Kidney glomerular epithelial cell (primary cell): ENCODE measurements at regions not wholly inside any gene's neighbourhood (a gene's known extent, or its start where the extent isn't known, plus 50 kb on each side); places are given as distances from the start of the nearest gene placed in this dataset.
"Not testable (repeated sequence)": the region's sequence is repeated elsewhere in the genome, so short reads cannot be mapped to it uniquely, and the experiment has no call there.

Experiments
- DNase-seq: peaks from one replicate; lab custom pipeline; 2025; lab: John Stamatoyannopoulos, UW

DNA sequence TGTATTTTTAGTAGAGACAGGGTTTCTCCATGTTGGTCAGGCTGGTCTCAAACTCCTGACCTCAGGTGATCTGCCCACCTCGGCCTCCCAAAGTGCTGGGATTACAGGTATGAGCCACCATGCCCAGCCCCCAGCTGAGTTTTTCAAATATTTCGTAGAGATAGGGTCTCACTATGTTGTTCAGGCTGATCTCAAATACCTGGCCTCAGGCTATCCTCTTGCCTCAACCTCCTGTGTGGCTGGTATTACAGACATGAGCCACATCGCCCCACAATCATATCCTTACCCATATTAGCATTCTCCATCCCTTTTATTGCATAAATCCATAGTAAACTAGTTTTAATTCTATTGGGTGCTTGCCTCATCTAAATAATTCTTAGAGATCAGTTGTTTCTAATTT, 157.6 kb upstream of the HEY2 start:
- not testable (repeated sequence) for DNase-seq

DNA sequence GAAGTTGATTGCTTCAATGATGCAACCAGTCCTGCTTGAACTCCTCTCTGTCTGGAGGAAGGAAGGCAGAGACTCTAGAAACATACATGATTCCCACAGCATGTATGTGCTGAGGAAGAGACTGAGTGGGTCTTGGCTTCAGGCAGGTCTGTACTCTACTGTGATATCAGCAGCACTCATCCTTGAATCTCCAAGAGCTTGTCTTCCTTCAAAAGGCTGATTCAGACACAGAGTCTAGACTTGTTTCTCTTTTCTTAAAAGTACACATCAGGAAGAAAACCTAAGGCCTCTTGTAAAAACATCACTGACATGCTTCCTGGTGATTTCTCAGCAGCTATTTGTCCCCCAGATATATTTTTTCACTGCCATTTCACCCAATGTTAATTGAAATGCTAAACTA, 155.7 kb upstream of the HEY2 start:
- no peak for DNase-seq

DNA sequence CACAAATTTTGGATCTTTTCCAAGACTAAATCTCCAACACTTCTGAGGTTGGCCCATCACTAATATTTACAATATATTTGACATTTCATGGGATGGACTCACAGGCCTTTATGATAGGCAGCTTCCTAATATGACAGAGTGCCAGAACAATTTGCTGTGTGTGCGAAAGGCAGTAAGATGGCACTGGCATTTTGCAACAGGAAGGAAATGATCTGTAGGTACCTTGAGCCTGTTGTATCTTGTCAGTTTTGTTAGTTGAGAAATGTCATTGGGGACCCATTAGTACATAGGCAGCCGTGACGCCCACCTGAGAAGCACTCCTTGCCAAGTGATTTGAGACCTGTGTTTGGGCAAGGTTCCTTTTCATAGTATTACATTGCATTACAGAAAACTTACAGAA, 153.4 kb upstream of the HEY2 start:
- DNase-seq: peak; percentile 9

DNA sequence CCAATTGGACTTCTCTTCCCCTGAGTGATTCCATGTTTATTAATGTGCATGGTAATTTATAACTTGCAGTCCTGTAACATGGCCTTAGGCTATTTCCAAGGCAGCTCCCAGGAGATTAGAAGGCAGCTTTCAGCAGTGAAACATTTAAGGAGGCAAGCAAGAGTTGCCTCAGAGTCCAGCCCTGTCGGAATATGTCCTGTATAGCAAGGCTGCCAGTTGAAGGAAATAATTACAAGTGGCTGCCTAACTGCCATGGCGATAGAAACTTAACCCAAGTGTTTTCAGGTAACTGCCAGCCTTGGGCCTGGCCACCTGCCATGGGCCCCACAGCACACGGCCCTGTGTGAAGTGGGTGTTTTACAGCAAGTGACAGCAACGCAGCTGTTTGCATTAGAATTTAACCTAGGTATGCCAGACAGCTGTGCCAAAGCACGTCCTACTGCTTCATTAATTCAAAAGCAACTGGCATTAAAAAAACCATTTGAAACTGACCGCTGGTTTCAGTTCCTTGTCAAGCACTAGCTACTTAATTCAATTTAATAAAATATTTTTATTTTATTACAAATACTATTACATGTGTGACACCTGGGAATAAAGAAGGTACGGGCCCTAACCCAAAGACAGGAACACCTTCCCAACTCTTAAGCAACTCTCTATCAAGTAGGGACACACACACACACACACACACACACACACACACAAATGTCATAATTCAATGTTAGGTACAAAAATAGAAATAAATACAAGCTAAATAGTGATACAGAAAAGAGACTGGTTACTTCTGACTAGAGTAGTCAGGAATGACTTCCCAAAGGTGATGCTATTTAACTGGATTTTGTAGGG, 151.8 kb upstream of the HEY2 start:
- DNase-seq: peak; percentile 6

DNA sequence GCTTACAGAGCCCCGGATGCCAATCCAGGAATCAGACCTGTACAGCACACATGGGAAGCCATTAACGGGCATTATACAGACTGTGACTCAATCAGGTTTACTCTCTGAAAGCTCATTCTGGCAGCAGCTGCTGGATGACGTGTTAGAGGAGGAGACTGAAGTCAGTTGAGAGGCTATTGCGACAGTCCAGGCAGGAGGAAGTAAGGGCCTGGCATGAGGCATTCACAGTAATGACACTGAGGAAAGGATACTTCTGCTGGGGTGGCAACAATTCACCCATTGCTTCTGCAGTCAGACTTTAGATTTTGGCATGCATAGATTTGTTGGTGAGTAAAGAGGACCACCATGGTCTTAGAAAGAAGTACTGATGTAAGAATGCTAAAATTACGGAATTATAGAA, 151.0 kb upstream of the HEY2 start:
- DNase-seq: no peak

GRCh38 chr6:125604257-125604656, 145.2 kb upstream of the HEY2 start:
- no peak for DNase-seq

DNA sequence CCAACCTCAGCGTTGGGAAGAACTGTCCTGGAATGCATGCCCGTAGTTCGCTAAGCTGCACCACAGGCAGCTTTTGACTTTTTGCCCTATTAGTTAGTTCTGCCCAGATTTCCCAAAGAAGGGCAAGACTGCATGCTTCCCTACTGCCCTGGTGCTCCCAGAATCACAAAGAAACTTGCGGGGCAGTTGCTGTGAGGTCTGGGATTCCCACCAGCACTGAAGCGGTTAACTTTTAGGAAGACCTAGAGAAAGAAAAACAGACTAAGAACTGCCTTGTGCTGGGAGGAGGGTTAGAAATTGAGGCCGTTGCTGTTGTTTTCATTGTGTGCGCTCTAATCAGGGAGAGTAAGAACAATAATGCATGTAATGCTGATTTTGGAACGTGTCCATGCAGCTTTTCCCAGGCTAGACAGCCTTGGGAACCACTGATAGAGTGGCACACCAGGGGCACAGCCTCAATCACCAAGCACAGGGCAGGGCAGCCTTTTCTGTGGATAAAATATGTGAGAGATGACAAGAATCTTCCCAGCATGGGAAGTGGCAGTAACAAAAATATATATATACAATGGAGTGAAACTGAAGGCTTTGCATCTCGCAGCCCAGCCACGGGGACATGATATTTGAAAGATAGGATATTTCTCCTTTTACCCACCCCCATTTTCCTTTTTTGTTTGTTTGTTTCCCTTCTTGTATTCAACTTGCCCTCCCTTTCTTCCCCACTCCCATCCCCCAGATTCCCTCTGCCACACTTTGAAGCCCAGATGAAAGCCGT, 137.7 kb upstream of the HEY2 start:
- peak; percentile 85 for DNase-seq

DNA sequence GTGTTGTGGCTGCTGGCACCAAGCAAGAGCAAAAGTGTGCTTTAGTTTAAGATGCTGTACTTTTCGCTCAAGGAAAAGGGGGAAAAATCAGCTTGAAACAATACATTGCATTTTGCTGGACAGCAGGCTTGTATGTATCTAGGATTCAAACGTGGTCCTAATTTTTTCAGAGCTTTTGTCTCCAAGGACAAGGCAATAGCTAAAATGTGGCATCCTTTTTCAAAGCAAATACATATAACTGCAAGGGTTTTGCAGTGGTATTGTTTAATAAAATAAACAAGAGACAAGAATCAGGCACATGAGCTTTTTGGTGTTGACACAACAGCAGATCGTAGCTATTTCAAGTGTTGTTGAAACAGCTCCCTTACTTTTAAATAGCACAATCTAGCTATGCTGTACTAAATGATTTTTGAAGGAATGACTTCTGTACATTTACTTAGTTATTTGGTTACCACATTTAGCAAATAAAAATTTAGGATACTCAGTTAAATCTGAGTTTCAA, 137.0 kb upstream of the HEY2 start:
- DNase-seq: no peak

GRCh38 chr6:125618629-125619028, 130.8 kb upstream of the HEY2 start:
- DNase-seq: no peak

DNA sequence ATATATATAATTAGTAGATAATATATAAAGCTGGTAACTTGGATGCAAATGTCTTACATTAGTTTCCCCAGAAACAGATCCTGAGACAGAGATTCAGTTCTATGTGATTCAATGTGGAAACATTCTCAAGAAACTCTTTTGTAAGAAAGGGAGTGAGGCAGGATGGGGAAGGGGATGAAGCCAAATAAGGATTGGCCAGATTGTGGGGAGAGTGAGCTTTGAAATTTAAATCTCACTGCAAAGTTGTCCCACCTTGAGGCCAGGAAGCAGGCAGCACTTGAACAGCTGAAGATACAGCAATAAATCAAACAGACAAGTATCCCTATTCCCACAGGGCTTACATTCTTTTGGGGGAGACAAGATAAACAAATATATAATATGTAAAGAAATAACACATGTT, 126.3 kb upstream of the HEY2 start:
- no peak for DNase-seq

DNA sequence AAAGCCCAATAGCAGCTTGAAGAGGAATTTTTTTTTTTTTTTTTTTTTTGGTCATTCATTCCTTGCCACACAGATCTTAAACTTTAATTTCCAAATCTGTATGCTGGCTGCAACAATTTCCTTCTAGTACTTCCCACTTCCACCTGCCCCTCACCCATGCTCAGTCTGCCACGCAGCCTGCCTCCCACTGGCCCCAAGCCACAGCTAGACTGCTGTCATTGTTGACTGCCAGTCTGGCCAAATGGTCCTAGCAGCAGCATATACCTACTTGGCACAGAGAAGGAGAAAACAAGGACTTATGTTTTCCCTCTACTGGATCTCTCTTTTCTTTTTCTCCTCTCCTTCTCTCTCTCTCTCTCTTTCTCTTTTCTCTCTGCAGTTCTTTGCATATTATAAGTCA, 118.3 kb upstream of the HEY2 start:
- DNase-seq: no peak

DNA sequence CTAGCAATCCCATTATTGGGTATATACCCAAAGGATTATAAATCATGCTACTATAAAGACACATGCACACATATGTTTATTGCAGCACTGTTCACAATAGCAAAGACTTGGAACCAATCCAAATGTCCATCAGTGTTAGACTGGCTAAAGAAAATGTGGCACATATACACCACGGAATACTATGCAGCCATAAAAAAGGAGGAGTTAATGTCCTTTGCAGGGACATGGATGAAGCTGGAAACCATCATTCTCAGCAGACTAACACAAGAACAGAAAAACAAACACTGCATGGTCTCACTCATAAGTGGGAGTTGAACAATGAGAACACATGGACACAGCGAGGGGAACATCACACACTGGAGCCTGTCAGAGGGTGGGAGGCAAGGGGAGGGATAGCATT, 113.4 kb upstream of the HEY2 start:
- not testable (repeated sequence) for DNase-seq

GRCh38 chr6:125636671-125637070, 112.8 kb upstream of the HEY2 start:
- no peak for DNase-seq

GRCh38 chr6:125637207-125637606, 112.2 kb upstream of the HEY2 start:
- DNase-seq: no peak

- no peak for DNase-seq
Observed at GRCh38 chr6:125639466-125640020, 109.9 kb upstream of the HEY2 start.

GRCh38 chr6:125640441-125641150, 108.8 kb upstream of the HEY2 start:
- DNase-seq: no peak

DNA sequence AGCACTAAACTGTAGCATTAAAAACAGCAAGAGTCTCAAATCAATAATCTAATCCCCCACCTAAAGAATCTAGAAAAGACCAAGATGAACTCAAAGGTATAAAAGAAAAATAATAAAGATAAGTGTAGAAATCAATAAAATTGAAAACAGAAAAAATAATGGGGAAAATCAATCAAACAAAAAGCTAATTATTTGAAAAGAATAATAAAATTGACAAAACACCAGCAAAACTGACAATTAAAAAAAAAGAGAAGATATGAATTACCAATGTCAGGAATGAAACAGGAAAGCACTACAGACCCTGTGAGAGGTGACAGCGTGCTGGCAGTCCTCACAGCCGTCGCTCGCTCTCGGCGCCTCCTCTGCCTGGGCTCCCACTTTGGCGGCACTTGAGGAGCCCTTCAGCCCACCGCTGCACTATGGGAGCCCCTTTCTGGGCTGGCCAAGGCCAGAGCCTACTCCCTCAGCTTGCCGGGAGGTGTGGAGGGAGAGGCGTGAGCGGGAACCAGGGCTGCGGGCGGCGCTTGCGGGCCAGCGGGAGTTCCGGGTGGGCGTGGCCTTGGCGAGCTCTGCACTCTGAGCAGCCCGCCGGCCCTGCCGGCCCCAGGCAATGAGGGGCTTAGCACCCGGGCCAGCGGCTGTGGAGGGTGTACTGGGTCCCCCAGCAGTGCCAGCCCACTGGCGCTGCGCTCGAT, 105.3 kb upstream of the HEY2 start:
- DNase-seq: not testable (repeated sequence)

DNA sequence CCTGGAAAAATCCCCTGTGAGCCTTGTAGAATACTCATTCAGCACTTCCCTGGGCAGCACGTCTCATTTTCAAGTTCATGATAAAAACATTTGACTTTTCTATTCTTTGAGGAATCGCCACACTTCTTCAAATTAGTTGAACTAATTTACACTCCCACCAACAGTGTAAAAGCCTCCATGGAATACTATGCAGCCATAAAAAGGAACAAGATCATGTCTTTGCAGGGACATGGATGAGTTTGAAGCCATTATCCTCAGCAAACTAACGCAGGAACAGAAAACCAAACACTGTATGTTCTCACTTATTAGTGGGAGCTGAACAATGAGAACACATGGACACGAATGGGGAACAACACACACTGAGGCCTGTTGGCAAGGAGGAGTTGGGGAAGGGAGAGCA, 102.0 kb upstream of the HEY2 start:
- DNase-seq: no peak

DNA sequence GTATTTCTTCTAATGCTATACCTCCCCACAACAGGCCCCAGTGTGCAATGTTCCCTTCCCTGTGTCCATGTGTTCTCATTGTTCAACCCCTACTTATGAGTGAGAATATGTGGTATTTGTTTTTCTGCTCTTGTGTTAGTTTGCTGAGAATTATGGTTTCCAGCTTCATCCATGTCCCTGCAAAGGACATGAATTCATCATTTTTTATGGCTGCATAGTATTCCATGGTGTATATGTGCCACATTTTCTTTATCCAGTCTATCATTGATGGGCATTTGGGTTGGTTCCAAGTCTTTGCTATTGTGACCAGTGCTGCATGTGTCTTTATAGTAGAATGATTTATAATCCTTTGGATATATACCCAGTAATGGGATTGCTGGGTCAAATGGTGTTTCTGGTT, 95.7 kb upstream of the HEY2 start:
- not testable (repeated sequence) for DNase-seq

DNA sequence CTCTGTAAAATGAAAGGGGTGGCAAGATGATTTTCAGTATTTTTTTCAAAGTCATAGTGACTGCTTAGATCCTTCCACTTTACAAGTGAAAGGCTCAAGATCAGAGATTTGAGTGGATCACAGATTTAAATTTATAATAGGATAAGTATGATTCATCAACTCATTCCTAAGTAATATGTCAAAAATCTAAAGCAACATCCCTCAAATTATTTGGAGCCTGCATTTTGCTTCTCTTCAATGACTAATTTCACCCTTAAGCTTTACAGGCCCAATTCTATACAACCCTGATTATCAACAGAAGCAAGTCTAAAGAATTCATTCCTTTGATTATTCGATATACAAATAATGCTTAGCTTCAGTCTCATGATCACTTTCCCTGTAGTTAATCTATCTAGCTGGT, 93.9 kb upstream of the HEY2 start:
- DNase-seq: no peak

DNA sequence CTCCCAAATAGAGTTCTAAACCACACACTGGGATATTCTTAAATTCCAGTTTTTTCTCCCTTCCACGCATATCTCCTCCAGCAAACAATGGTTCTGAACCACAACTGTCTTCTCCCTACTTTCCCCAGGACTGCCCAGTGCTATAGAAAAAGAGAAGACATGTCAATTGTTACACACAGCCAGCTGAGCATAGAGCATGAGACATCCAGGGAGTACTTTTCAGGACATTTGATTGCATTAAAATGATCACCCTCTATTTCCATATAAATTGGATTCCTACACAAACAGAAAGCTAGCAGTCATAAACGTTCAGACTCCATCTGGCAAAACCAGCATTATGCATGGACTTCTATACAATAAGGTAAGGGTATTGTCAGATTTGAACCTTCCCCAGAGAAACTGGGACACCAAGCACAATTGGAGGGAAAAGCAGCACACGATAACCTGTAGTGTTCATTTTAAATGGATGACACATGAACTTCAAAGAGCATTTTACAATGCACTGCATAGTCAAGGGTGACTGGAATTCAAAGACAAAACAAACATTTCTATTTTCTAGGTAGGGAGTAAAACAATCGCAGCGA, 93.1 kb upstream of the HEY2 start:
- DNase-seq: no peak
